ENCODE measurements at regions not wholly inside any gene's neighbourhood (a gene's known extent, or its start where the extent isn't known, plus 50 kb on each side); places are given as distances from the start of the nearest gene placed in this dataset.

DNA sequence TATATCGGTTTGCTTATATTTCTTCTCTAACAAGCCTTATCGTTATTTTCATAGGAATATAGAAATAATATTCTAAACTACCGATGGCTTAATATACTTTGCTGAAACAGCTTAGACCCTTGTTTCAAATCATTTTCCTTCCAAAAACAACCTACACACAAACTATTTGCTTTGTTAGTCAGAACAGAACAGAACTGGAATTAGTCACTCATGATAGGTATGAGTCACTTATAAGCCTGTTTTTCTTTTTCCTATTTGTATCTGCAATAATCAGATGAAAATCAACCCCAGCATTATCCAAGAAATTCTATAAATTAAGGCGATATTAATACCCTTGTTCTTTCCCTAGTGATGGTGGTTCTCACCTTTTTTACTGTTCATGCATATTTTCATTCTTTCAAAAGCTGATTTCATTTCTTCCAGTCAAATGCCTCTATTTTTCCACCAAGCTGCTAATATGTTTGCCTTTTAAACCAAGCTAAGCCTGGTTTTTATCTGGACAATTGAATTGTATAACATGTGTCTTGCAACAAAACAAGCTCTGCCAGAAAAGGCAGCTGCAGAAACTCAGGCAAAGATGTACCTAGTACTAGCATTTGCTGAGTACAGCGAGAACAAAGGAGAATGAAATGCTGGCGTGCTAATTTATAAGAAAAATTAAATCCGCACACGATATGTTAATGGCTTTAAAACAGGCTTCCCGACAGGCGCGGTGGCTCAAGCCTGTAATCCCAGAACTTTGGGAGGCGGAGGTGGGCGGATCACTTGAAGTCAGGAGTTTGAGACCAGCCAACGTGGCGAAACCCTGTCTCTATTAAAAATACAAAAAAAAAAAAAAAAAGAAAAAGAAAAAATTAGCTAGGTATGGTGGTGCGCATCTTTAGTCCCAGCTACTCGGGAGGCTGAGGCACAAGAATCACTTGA is 1418.2 kb downstream of the AACS start:
- DNase-seq (ENCODE audit: low read depth), result peak; percentile 53
- TF ChIP-seq CTCF (IDR thresholded peaks at IDR 0.05; ENCODE audit: insufficient read depth, low read depth, low read length), result no peak

DNA sequence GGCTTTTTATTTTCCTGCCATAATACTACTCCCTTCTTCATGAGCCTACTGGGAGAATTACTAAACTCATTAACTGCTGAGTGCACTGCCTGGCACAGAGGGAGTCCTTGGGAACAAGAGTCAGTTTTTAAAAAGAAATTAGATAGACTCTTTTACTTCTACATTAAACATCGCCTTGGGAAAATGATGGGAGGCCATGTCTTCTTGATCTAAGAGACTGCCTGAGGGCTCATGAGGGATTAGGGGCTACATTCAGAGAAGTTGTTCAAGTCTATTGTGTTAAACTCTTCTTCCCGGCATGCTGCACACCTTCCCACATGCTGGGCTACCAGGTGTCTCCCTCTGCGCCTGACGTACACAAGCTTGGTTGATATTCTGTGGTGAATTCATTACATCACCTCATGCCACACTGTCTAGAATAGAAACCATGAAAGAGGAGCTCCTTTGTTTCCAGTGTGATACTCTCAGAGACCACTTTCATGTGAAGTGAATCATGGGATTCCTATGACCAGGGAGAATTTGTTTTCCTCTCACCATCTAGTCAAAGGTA is 1422.3 kb downstream of the AACS start:
- no peak for TF ChIP-seq CTCF (IDR thresholded peaks at IDR 0.05; ENCODE audit: insufficient read depth, low read depth, low read length)
- H3K4me3 ChIP-seq (ENCODE audit: low read depth, low read length), result no peak overlapping the region
- DNase-seq (ENCODE audit: low read depth), result no peak

More for the DNA sequence above, 1418.2 kb downstream of the AACS start:
- H3K4me3 ChIP-seq (ENCODE audit: low read depth, low read length), result no peak overlapping the region

DNA sequence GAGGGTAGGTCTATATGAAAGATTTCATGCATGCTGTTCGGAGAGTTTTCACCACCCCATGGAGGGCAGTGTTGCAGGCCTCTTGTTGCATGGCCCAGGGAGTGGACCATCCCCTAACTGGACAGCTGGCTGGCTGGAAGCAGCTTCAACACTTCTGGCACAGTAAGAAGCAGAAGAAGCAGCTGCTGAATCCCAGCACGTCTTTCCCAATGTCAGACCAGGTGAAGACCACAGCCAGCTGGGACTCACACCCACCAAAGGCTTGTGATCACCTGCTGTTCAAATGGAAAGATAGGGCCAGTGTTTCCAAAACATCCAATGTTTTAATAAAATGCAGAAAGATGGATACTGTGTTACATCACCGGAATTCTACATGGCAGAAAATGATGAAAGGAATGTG is 1423.6 kb downstream of the AACS start:
- no peak for TF ChIP-seq CTCF (IDR thresholded peaks at IDR 0.05; ENCODE audit: insufficient read depth, low read depth, low read length)
- no peak overlapping the region for H3K4me3 ChIP-seq (ENCODE audit: low read depth, low read length)
- DNase-seq (ENCODE audit: low read depth), result no peak

DNA sequence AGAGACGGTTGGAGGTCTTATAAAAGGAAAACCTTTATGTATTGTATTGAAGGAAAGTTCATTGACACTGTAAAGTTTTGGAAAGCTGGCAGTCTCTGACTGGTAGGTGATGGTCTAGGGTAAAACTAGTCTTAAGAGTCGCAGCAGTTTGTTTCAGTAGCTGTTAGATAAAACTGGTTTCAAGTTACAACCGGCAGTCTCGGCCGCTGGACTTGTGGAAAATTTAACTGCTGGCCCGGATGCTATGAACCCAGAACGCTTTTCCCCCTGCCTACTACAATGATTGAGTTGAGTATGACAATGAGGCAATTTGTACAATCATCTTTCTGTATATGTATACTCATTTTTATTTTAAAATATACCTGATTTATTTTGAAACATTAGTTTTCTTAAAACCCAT is 1426.9 kb downstream of the AACS start:
- H3K4me3 ChIP-seq (ENCODE audit: low read depth, low read length), result no peak overlapping the region
- no peak for DNase-seq (ENCODE audit: low read depth)
- TF ChIP-seq CTCF (IDR thresholded peaks at IDR 0.05; ENCODE audit: insufficient read depth, low read depth, low read length), result no peak

- peak; percentile 38 for DNase-seq (ENCODE audit: low read depth)
Measured at GRCh38 chr12:126493366-126494108, 1428.3 kb downstream of the AACS start.

DNA sequence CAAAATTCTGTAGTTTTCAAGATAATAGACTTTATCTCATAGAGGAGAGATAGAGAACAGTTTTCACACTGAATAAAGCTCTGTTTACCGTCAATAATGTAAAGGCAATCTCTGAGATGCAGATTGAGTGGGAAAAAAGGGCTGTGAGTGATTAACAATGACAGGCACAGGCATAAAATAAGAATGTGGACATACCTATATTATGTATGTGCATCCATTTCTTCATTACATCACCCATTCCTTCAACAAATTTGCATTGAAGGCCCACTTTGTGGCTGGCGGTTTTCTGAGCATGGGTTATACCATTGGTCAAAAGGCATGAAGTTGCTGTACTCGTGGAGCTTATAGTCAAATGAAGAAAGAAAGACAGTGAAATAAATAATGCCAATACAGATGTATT is 1431.0 kb downstream of the AACS start:
- no peak overlapping the region for H3K4me3 ChIP-seq (ENCODE audit: low read depth, low read length)
- DNase-seq (ENCODE audit: low read depth), result no peak
- TF ChIP-seq CTCF (IDR thresholded peaks at IDR 0.05; ENCODE audit: insufficient read depth, low read depth, low read length), result no peak

More at GRCh38 chr12:126493366-126494108, 1428.3 kb downstream of the AACS start:
- TF ChIP-seq CTCF (IDR thresholded peaks at IDR 0.05; ENCODE audit: insufficient read depth, low read depth, low read length), result no peak
- H3K4me3 ChIP-seq (ENCODE audit: low read depth, low read length), result no peak overlapping the region
